ENCODE measurements at regions not wholly inside any gene's neighbourhood (a gene's known extent, or its start where the extent isn't known, plus 50 kb on each side); places are given as distances from the start of the nearest gene placed in this dataset.

DNA sequence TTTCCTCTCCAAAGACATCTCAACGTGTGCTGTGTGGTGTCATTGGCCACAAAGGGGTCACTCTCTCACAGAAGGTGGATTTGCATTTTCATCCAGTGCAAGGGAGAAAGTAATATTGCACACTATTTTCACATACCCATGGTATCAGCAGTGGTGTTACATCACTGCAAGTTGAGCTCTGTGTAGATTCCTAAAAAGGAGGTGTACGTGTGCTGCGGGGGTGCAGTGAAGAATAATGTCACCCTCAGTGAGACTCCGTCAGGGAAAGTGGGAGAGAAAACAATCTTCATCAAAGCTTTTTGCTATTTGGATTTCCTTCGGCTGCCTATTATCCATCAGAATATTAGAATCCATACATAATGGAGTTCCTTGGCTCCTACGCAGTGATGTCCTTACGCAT lies 733.8 kb upstream of the FANCL start:
- no peak for DNase-seq (ENCODE audit: low read depth in 1 of 2, low spot score in 2 of 2)
- no peaks in the 10 kb centered on the region for H4K20me1 ChIP-seq (replicated peaks in 1 of 2; ENCODE audit: control insufficient read depth in 1 of 2, insufficient read depth in 2 of 2, low read length in 2 of 2)
- 65% methylated on average over 7 of the region's 7 CpGs; no CpG with 5 or more reads in 1 of the 2 experiments for WGBS, 2 experiments (ENCODE audit: extremely low coverage in 1 of 2, insufficient coverage in 1 of 2, insufficient read length in 1 of 2, insufficient replicate concordance in 2 of 2, low coverage in 1 of 2, low lambda C conversion rate in 2 of 2, missing lambda C conversion rate in 1 of 2)
- H3K14ac ChIP-seq (ENCODE audit: insufficient read length) = no peak overlapping the region
- H2AK5ac ChIP-seq (ENCODE audit: low read depth, low read length) = no peak overlapping the region
- no peak overlapping the region for H4K5ac ChIP-seq (ENCODE audit: insufficient read length, low read depth, low read length)
- H3K56ac ChIP-seq (replicated peaks; ENCODE audit: insufficient read length, low read depth, low read length) = no peak overlapping the region
- H3K27ac ChIP-seq (ENCODE audit: low read depth, low read length) = no peak overlapping the region
- H2BK120ac ChIP-seq (replicated peaks; ENCODE audit: low read depth, low read length) = no peak overlapping the region
- no peaks in the 10 kb centered on the region for H3K27me3 ChIP-seq (replicated peaks in 1 of 4; ENCODE audit: control insufficient read depth in 3 of 4, extremely low read depth in 1 of 4, insufficient read depth in 3 of 4, low read length in 3 of 4)
- H3K18ac ChIP-seq (ENCODE audit: extremely low read depth, low read length) = no peak overlapping the region; the same call in 1 of the 2 replicates
- H3K79me2 ChIP-seq (ENCODE audit: control insufficient read depth in 1 of 2, insufficient read depth in 2 of 2, low read length in 2 of 2) = no peaks in the 10 kb centered on the region
- POLR2A ChIA-PET (ENCODE audit: partially characterized antibody) = no interaction called here
- no peak for FAIRE-seq
- no peaks in the 10 kb centered on the region for H3K9me3 ChIP-seq (ENCODE audit: insufficient read depth in 2 of 2, low read depth in 1 of 2, low read length in 1 of 2)
- CTCF ChIA-PET (ENCODE audit: partially characterized antibody) = interaction anchor here (0.6 to 1.4 kb wide), 2 partner anchors 25 to 51 kb away, joined by 3 read pairs; no protein-coding TSS in a partner anchor
- no peak overlapping the region for H4K91ac ChIP-seq (replicated peaks; ENCODE audit: insufficient read length, low read length)
- H2BK12ac ChIP-seq (ENCODE audit: low read depth, low read length) = peak overlapping the region; percentile 76
- H3K36me3 ChIP-seq (ENCODE audit: control insufficient read depth in 2 of 4, insufficient read depth in 4 of 4, low read length in 3 of 4) = no peaks in the 10 kb centered on the region
- no peak overlapping the region for H3K4ac ChIP-seq (replicated peaks; ENCODE audit: insufficient read length, low read depth, low read length)
- H2BK15ac ChIP-seq (ENCODE audit: low read length) = no peak overlapping the region
- H3K23ac ChIP-seq (ENCODE audit: insufficient read length) = no peak overlapping the region
- no peaks in the 10 kb centered on the region; the same call in 1 of the 2 replicates for H3K23me2 ChIP-seq (ENCODE audit: low read depth, low read length)
- no peaks in the 10 kb centered on the region for H3K79me1 ChIP-seq (ENCODE audit: low read depth, low read length)
- no peak overlapping the region; the same call in 1 of the 2 replicates for H2BK5ac ChIP-seq (ENCODE audit: low read depth, low read length)
- H3K4me2 ChIP-seq (ENCODE audit: insufficient read depth in 1 of 2, low read depth in 2 of 2, low read length in 2 of 2) = peak overlapping the region; percentile 33 to 60; a peak in 3 of 4 replicates
- peaks cover 0 to 33% (median 26%) of the 10 kb centered on the region in 4 experiments; a peak in 5 of 7 replicates for H3K4me1 ChIP-seq (replicated peaks in 1 of 4; ENCODE audit: control insufficient read depth in 3 of 4, insufficient read depth in 4 of 4, low read length in 3 of 4)
- H2AFZ ChIP-seq (ENCODE audit: low read length) = no peak overlapping the region
- H4K8ac ChIP-seq (ENCODE audit: extremely low read depth, insufficient read depth, low read length) = no peak overlapping the region
- no peak overlapping the region for H2BK20ac ChIP-seq (ENCODE audit: low read length)
- H3K4me3 ChIP-seq (ENCODE audit: extremely low read depth in 1 of 4, insufficient read depth in 2 of 4, low read depth in 3 of 4, low read length in 4 of 4) = no peak overlapping the region; a peak in 1 of 8 replicates
- no peak overlapping the region for H3K9ac ChIP-seq (replicated peaks in 1 of 4; ENCODE audit: extremely low read depth in 1 of 4, low read depth in 3 of 4, low read length in 3 of 4)
- TF ChIP-seq POU5F1 (IDR thresholded peaks at IDR 0.05; ENCODE audit: low read depth, low read length) (no peak), SAP30 (IDR thresholded peaks at IDR 0.05; ENCODE audit: insufficient read depth, insufficient replicate concordance, low read length) (no peak), CREB1 (IDR thresholded peaks at IDR 0.05) (no peak), KDM5A (IDR thresholded peaks at IDR 0.05; ENCODE audit: low read length) (no peak), SP4 (IDR thresholded peaks at IDR 0.05; ENCODE audit: low read length) (no peak), GABPA (IDR thresholded peaks at IDR 0.05; ENCODE audit: borderline replicate concordance, insufficient read depth, low read length) (no peak), JUND (IDR thresholded peaks at IDR 0.05; ENCODE audit: low read length) (no peak), NANOG (IDR thresholded peaks at IDR 0.05; ENCODE audit: insufficient read depth, low read depth, low read length, poor library complexity, severe bottlenecking) (no peak), TCF12 (IDR thresholded peaks at IDR 0.05; ENCODE audit: low read depth, low read length) (no peak), PHF8 (conservative IDR thresholded peaks at IDR 0.05; ENCODE audit: low read depth, low read length) (no peak), BCL11A (IDR thresholded peaks at IDR 0.05; ENCODE audit: low read depth in 2 of 2, low read length in 2 of 2) (no peak), RNF2 (IDR thresholded peaks at IDR 0.05; ENCODE audit: borderline replicate concordance, low read depth, low read length, missing control alignments, poor library complexity, severe bottlenecking) (no peak), EP300 (IDR thresholded peaks at IDR 0.05; ENCODE audit: borderline replicate concordance in 1 of 2, low read depth in 2 of 2, low read length in 2 of 2) (no peak)
- TF ChIP-seq, protein P1, sequence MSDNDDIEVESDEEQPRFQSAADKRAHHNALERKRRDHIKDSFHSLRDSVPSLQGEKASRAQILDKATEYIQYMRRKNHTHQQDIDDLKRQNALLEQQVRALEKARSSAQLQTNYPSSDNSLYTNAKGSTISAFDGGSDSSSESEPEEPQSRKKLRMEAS (IDR thresholded peaks at IDR 0.05) = no peak
